ENCODE measurements at regions not wholly inside any gene's neighbourhood (a gene's known extent, or its start where the extent isn't known, plus 50 kb on each side); places are given as distances from the start of the nearest gene placed in this dataset.

- no peaks in the 10 kb centered on the region for H3K79me2 ChIP-seq (ENCODE audit: insufficient read depth, low read length)
- intact Hi-C loops (cut with micrococcal nuclease): no loop called here
- TF ChIP-seq JUND (IDR thresholded peaks at IDR 0.05) (no peak), RAD21 (IDR thresholded peaks at IDR 0.05; ENCODE audit: low read depth) (no peak), EGR1 (IDR thresholded peaks at IDR 0.05; ENCODE audit: low read depth) (no peak), ZNF274 (IDR thresholded peaks at IDR 0.05; ENCODE audit: low read depth, low read length) (no peak), EZH2 (IDR thresholded peaks at IDR 0.05) (no peak), SIN3A (IDR thresholded peaks at IDR 0.05; ENCODE audit: low read depth) (no peak), ZFX (IDR thresholded peaks at IDR 0.05) (no peak), SP1 (IDR thresholded peaks at IDR 0.05; ENCODE audit: low read depth) (no peak), FOSL1 (IDR thresholded peaks at IDR 0.05; ENCODE audit: low read depth) (no peak), CEBPB (IDR thresholded peaks at IDR 0.05; ENCODE audit: low read depth) (no peak)
- H3K36me3 ChIP-seq (ENCODE audit: control insufficient read depth in 1 of 2, insufficient read depth in 2 of 2, low read length in 2 of 2): no peaks in the 10 kb centered on the region
- ChIA-PET RAD21 (ENCODE audit: low non-redundant PET in 1 of 2, low total read pairs in 2 of 2, uncharacterized antibody in 2 of 2, unreplicated experiment in 2 of 2) (no interaction called here), CTCF (no interaction called here), POLR2A (no interaction called here)
- no peak overlapping the region for H3K27ac ChIP-seq (ENCODE audit: low read depth, low read length)
- H3K27me3 ChIP-seq (ENCODE audit: insufficient read depth, low read length): peaks cover 4% of the 10 kb centered on the region; the same call in 1 of the 2 replicates
- H3K9me2 ChIP-seq (ENCODE audit: insufficient read depth): no peaks in the 10 kb centered on the region
- ATAC-seq (no peak), DNase-seq (ENCODE audit: low read depth, low spot score) (no peak)
- no TSS peak for BruUV-seq (replicated peaks)
- H3K9ac ChIP-seq (ENCODE audit: low read length): no peak overlapping the region
- no peak overlapping the region for H3K4me2 ChIP-seq (ENCODE audit: low read length)
- no peak overlapping the region for H2AFZ ChIP-seq (ENCODE audit: low read depth, low read length, poor library complexity, severe bottlenecking)
- no peaks in the 10 kb centered on the region for H4K20me1 ChIP-seq (ENCODE audit: insufficient read depth)
- no peaks in the 10 kb centered on the region for H3K9me3 ChIP-seq (ENCODE audit: control insufficient read depth in 1 of 2, insufficient read depth in 1 of 2, low read depth in 1 of 2, low read length in 2 of 2)
- no peak overlapping the region for H3K4me3 ChIP-seq (replicated peaks in 1 of 2; ENCODE audit: low read depth in 1 of 2, low read length in 2 of 2)
- no peaks in the 10 kb centered on the region for H3K4me1 ChIP-seq (ENCODE audit: control insufficient read depth in 1 of 2, insufficient read depth in 2 of 2, low read length in 2 of 2)
These were observed 1404.7 kb downstream of the BRD1 start for GRCh38 chr22:48422900-48423480.

- intact Hi-C loops (cut with micrococcal nuclease): no loop called here
- BruUV-seq (replicated peaks): no TSS peak
- no peak overlapping the region for H2AFZ ChIP-seq (ENCODE audit: low read depth, low read length, poor library complexity, severe bottlenecking)
- H3K9ac ChIP-seq (ENCODE audit: low read length): no peak overlapping the region
- RAD21 ChIA-PET (ENCODE audit: low non-redundant PET in 1 of 2, low total read pairs in 2 of 2, uncharacterized antibody in 2 of 2, unreplicated experiment in 2 of 2): no interaction called here
- H3K27me3 ChIP-seq (ENCODE audit: insufficient read depth, low read length): peaks cover 4% of the 10 kb centered on the region; the same call in 1 of the 2 replicates
- H3K9me2 ChIP-seq (ENCODE audit: insufficient read depth): no peaks in the 10 kb centered on the region
- DNase-seq (ENCODE audit: low read depth, low spot score) (no peak), ATAC-seq (no peak)
- no peak overlapping the region for H3K4me2 ChIP-seq (ENCODE audit: low read length)
- CTCF ChIA-PET: no interaction called here
- no peak overlapping the region for H3K4me3 ChIP-seq (replicated peaks in 1 of 2; ENCODE audit: low read depth in 1 of 2, low read length in 2 of 2)
- H3K36me3 ChIP-seq (ENCODE audit: control insufficient read depth in 1 of 2, insufficient read depth in 2 of 2, low read length in 2 of 2): no peaks in the 10 kb centered on the region
- no peaks in the 10 kb centered on the region for H3K79me2 ChIP-seq (ENCODE audit: insufficient read depth, low read length)
- H4K20me1 ChIP-seq (ENCODE audit: insufficient read depth): no peaks in the 10 kb centered on the region
- no peaks in the 10 kb centered on the region for H3K4me1 ChIP-seq (ENCODE audit: control insufficient read depth in 1 of 2, insufficient read depth in 2 of 2, low read length in 2 of 2)
- POLR2A ChIA-PET: no interaction called here
- no peak overlapping the region for H3K27ac ChIP-seq (ENCODE audit: low read depth, low read length)
- no peaks in the 10 kb centered on the region; a peak in 1 of 4 replicates for H3K9me3 ChIP-seq (ENCODE audit: control insufficient read depth in 1 of 2, insufficient read depth in 1 of 2, low read depth in 1 of 2, low read length in 2 of 2)
- no peak for TF ChIP-seq ZNF274 (IDR thresholded peaks at IDR 0.05; ENCODE audit: low read depth, low read length)
- no peak for TF ChIP-seq SP1 (IDR thresholded peaks at IDR 0.05; ENCODE audit: low read depth)
- no peak for TF ChIP-seq EZH2 (IDR thresholded peaks at IDR 0.05)
- no peak for TF ChIP-seq ZFX (IDR thresholded peaks at IDR 0.05)
- TF ChIP-seq TCF7L2 (IDR thresholded peaks at IDR 0.05; ENCODE audit: borderline replicate concordance, extremely low read depth, insufficient read depth, insufficient read length): no peak
- no peak for TF ChIP-seq YY1 (IDR thresholded peaks at IDR 0.05; ENCODE audit: extremely low read depth, insufficient replicate concordance, low read depth, low read length)
- TF ChIP-seq POLR2A (IDR thresholded peaks at IDR 0.05; ENCODE audit: borderline replicate concordance, extremely low read depth, insufficient read depth, insufficient read length): no peak
- TF ChIP-seq ZBTB33 (IDR thresholded peaks at IDR 0.05; ENCODE audit: extremely low read depth, insufficient replicate concordance, low read length): no peak
- TF ChIP-seq JUND (IDR thresholded peaks at IDR 0.05): no peak
These were observed 1408.8 kb downstream of the BRD1 start for GRCh38 chr22:48418831-48419230.
